ENCODE measurements at regions not wholly inside any gene's neighbourhood (a gene's known extent, or its start where the extent isn't known, plus 50 kb on each side); places are given as distances from the start of the nearest gene placed in this dataset.

DNA sequence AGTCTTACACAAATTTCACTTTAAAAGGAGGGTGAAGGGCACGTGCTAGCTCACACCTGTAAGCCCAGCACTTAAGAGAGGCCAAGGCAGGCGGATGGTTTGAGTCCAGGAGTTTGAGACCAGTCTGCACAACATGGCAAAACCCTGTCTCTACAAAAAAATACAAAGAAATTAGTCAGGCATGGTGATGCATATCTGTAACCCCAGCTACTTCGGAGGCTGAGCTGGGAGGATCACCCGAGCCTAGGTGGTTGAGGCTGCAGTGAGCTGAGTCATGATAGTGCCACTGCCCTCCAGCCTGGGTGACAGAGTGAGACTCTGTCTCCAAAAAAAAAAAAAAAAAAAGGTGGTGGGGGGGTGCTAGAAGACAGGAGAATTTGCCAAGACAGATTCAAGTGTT is 237.3 kb upstream of the KLF14 start:
- DNase-seq: no peak

DNA sequence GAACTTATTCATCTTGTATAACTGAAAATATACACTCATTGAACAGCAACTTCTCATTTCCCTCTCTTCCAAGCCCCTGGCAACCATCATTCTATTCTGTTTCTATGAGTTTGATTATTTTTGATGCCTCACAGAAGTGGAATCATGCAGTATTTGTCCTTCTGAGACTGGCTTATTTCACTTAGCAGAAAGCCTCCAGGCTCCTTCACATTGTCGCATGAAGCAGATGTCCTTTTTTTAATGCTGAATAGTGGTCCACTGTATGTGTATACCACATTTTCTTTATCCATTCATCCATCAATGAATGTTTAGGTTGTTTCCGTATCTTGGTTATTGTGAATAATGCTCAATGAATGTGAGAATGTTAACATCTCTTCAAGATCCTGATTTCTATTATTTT is 238.2 kb upstream of the KLF14 start:
- DNase-seq: no peak

DNA sequence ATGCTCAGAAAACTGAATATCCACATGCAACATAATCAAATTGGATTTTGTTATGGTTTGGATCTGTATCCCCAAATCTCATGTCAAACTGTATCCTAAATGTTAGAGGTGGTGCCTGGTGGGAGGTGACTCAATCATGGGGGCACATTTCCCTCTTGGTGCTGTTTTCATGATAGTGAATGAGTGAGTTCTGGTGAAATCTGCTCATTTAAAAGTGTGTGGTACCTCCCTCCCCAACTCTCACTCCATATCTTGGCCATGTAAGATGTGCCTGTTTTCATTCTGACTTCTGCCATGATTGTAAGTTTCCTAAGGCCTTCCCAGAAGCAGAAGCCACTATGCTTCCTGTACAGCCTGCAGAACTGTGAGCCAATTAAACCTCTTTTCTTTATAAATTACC is 239.6 kb upstream of the KLF14 start:
- no peak for DNase-seq

DNA sequence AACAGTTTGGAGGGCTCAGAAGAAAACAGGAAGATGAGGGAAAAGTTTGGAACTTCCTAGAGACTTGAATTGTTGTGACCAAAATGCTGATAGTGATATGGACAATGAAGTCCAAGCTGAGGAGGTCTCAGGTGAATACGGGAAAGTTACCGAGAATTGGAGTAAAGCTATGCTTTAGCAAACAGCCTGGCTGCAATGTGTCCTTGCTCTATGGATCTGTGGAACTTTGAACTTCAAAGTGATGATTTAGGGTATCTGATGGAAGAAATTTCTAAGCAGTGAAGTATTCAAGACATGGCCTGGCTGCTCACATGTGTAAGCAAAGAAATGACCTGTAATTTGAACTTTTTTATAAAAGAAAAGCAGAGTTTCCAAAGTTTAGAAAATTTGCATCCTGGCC is 240.2 kb upstream of the KLF14 start:
- DNase-seq: no peak

DNA sequence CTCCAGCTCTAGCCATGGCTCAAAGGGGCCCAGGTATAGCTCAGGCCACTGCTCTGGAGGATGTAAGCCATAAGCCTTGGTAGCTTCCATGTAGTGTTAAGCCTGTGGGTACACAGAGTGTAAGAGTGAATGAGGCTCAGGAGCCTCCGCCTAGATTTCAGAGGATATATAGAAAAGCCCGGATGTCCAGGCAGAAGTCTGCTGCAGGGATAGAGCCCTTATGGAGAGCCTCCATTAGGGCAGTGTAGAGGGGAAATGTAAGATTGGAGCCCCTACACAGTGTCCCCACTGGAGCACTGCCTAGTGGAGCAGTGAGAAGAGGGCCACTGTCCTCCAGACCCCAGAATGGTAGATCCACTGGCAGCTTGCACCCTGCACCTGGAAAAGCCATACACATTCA is 240.8 kb upstream of the KLF14 start:
- no peak for DNase-seq

DNA sequence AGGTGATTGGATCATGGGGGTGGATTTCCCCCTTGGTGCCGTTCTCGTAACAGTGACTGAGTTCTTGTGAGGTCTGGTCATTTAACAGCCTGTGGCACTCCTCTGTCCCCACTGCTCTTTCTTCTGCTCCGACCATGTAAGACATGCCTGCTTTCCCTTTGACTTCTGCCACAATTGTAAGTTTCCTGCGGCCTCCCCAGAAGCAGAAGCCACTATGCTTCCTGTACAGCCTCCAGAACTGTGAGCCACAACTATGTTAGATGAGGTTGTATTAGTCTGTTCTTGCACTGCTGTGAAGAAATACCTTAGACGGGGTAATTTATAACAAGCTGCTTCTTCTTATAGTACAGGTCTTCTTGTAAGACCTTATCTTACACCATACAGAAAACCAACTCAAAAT is 241.7 kb upstream of the KLF14 start:
- DNase-seq: no peak

DNA sequence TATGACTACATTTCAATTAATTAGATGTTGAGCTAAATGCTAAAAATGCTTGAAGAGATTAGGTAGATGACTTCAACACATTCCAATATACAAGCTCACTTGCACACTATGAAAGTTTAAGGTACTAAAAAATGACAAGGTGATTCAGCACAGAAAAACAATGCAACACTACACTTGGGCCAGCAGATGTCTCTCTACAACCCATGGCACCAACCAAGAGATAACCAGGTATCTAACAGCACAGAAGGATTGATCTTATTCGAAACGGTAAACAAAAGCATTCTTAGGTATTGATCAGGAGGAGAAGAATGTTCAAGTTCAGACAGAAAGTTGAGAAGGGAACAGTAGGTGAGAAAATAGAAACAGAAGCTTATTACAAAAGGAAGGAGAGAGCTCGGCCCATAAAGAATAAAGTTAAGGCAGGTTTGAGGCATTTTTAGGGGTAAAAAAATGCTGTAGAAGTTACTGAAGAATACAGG is 248.2 kb upstream of the KLF14 start:
- peak; percentile 6 for DNase-seq

DNA sequence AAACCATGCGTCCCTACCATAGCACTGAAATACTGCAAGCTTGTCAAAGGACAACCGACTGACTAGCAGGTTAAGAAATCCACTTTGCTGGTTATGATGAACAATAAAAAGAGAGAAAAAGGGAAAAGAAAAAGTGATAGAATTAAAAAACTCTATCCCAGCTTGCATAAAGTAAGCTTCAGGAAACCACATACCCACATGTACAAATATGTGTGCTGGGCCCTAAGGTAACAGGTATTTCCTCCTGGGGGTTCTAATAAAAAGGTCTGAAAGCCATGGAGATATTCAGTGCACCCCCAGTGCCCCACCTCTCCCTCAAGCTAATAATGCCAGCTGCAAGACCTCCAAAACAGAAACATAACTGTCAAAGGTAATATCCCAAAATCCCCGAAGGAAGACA is 248.6 kb upstream of the KLF14 start:
- no peak for DNase-seq

DNA sequence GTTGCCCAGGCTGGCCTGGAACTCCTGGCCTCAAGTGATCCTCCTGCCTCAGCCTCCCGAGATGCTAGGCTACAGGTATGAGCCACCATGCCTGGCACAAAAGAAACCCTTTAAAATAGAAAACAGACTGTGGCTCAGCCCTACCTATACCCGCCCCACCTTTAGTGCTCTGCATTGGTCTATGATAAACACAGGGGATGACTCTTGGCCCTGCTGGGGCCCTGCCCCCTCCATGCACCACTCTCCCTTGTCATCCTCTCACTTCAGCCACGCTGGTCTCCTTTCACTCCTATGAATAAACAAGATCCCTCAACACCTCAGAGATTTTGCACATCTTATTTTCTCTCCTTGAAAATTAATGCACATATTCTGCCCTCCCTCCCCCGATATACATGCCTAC is 251.4 kb upstream of the KLF14 start:
- no peak for DNase-seq

DNA sequence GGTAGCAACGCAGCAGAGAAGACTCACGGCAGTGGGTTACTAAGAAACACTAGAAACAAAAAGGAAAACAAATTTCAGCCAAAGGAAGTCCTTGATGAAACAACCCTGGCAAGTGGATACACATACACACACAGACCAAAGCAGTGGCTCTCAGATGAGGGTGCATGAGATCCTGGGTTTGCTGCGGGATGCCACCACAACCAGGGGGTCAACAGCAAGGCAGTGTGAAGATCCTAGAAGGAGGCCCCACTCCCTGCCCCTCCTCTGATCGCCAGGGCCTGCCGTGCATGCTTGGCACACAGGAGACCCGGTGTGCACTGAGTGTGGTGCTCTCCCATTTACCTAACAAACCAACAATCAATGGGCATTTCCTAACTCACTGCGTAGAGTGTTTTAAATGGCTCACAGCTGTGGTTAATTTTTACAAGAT is 252.3 kb upstream of the KLF14 start:
- DNase-seq: no peak

DNA sequence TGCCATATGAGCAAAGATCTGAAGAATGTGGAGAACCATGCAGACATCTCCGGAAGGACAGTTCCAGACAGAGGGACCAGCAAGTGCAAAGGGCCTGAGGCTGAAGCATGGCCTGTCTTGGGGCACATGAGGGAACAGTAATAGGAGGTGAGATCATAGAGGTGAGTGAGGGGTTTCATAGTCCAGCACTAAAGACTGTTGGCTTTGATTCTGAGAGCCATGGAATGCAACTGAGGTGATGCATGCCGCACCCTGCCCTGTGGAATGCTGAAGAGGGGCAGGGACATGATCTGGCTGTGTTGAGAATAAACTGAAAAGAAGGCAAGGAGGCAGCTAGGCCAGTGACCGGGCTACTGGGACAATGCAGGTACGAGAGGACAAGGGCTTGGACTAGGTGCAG is 253.1 kb upstream of the KLF14 start:
- no peak for DNase-seq

DNA sequence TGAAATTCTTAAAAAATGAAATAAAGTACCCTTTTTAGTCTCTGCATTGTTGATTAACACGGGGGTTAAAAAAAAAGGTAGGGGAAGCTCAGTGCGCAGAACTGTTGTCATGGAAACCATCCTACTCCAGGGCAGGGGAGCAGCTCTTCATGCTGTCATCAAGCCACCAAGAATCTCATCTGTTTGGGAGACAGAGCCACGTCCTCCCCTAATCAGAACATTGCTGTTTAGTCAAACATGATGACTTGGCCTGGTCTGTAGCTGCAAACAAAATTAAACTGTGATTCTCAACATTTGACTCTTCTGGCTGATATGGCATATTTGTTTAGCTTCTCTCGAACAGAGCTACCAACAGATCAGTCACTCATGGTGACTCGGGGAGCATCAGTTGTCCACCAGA is 254.4 kb upstream of the KLF14 start:
- no peak for DNase-seq

DNA sequence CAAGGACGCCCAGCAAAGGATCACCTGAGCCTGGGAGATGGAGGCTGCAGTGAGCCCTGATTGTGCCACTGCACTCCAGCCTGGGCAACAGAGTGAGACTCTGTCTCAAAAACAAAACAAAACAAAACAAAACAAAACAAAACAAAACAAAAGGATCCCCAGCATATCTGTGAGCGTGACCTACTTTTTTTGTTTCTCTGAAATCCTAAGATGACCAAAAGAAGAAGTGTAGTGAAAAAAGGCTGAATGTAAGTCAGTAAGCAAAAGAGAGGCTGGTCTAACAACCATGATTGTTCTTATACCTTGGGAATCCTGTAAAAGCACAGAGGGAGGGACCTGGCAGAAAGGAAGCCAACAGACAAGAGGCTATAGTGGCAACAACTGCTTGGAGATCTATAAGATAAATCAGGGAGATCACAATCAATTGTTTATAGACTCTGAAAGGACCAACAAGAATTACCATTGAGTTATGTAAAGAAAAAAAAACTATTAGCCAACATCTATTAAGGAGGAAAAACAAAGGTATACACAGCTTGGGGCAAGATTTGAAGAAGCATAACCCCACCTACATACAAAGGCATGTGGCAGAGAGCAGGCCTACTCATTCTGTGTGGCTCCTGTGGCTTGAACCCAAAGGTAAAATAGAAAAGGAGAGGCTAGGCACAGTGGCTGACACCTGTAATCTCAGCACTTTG is 255.2 kb upstream of the KLF14 start:
- DNase-seq: no peak

DNA sequence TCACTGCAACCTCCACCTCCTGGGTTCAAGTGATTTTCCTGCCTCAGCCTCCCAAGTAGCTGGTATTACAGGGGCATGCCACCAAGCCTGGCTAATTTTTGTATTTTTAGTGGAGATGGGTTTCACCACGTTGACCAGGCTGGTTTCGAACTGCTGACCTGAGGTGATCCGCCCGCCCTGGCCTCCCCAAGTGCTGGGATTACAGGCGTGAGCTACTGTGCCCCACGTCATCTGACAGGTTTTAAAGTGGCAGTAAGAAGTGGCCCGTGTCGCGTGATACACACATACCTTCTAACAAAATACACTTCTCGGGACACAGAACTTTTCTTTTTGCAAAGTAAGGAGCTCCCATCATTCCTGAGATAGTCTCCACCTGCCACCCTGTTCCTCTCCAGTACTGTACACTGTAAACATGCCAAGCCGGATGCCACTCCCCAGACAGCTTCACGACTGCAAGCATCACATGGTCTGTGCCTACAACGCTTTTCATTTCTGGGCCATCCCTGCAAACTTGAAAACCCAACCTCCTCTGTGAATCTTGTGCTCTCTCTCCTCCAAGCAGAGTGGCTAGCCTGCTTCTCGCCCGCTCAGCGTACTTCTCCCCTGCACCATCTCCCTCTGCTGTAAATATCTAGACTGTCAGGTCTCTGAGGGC is 256.3 kb upstream of the KLF14 start:
- DNase-seq: no peak

DNA sequence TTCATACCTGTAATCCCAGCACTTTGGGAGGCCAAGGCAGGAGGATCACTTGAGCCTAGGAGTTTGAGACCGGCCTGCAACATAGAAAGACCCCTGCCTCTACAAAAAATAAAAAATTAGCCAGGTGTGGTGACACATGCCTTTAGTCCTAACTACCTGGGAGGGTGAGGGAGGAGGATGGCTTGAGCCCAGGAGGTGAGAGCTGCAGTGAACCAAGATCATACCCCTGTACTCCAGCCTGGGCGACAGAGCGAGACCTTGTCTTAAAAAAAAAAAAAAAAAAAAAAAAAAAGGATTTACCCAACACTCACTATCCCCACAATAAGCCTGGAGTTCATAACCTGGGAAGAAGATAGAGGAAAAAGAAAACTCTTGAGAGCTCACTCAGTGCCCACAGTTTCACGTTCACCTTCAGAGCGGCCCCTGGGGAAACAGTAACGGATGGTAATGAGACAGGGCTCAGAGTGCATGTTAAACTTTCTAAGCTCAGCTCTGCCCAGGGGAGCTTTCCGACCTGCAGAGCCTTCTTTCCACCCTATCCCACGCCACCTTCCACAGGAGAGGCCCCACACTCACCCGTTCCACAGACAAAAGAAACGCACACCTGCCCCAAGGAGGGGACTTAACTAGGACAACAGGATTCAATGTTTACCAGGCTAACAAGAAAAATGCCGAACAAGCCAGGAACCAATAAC is 259.8 kb upstream of the KLF14 start:
- DNase-seq: no peak

DNA sequence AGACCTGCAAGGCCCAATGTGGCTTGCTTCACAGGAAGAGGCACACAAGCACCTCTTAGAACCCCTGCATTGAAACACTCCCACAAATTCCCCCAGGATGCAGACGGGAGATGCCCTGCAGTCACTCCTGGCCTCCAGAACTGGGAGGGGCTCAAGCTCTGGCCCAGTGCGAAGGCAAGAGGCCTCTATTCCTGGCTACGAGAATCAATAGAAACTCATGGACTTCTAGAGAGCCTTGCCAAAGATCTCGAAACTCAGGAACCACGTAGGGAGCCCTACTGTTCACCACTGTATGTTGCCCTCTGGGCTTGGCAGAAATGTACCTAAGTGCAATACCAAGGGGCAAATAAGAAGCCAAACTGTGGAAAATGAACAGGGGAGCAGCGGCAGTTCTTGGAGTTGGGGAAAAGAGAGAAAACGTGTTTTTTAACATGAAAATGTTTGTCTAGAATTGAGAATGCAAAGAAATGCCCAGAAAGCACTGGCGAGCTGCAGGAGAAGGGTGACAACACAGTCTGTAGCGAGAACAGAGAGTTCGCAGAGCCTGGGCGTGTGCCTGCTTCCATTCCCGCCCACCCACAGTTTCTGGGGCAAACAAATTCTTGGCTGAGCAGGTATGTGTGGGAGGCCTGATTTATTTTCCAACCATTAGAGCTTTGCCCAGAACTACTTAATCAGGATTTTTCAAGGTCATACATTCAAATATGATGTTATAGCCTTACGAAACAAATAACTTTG is 260.5 kb upstream of the KLF14 start:
- DNase-seq: no peak

DNA sequence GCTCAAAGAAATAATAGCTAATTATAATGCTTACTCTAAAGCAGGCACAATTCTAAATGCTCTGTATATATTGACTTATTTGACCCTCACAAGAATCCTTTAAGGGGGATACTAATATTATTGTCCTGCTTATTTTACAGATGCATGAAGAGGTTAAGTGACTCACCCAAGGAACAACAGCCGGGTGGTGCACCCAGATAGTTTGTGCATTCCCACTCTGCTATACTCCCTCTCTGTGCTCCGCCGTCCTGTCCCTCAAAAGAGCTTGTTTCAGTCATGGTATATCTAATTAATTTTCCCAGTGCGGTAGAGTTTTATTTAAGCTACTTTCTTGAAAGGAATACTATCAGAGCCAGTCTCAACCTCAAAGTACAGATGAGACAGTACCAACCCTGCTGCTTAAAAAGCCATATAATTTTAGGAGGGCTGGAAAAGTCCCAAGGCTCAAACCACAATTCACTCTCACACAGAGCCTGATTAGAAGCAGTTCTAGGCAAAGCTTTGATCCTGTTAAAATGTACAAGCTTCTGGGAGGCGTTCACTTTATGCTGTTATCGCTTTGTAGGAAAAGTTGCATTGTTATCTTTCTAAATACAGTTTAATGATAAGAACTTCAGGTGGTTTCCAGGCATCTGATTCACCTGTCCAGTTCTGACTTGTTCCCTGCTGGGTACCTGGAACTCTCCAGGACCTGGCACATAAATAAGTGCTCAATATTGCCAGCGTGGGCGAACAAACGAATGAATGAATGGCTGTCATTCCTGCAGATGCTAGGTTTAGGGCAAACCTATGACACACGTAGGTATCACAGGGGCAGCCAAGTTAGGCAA is 261.5 kb upstream of the KLF14 start:
- no peak for DNase-seq

DNA sequence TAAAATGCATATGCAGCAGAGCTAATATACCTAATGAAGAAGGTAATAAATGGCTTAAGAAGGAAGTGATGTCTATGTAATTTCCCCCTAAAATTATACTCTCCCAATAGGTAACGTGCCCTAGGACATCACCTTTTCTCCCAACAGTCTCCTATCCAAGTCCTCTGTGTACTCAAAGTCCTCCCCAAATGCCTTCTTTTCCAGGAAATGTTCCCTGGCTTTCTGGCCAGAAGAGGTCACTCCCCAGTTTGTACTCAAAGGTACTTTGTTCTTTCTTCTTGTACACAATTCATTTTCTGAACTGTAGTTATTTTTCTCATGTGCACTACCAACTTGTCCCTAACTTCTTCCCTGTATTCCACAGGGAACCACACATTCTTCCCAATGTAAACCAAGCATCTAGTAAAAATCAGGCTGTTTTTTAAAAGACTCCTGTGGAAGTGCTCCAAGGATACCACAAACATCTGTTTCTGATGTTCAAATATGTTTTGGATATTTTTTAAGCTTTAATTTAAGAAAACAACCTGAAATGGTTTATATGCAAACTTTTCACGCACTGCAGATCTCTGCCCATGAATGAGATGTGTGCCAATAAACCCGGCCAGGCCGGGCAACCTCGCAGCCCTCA is 262.3 kb upstream of the KLF14 start:
- no peak for DNase-seq

DNA sequence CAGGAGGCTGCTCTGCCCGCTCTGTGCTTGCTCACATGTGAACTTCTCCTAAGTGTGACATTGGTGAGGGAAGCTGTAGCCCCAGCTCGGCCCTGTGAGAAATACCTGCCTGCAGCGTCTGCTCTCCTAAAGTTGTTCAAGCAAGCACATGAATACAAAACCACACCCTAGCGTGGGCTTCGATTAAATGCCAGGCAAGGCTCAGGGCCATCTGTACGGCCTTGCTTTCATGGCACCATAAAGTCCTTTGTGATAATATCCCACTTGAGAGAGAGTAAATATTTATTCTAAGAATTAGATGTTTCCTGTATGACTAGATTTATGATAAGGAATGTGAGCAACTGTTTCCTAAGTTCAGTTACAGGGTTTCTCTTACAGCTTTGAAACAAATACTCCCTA is 262.8 kb upstream of the KLF14 start:
- DNase-seq: peak; percentile 55

DNA sequence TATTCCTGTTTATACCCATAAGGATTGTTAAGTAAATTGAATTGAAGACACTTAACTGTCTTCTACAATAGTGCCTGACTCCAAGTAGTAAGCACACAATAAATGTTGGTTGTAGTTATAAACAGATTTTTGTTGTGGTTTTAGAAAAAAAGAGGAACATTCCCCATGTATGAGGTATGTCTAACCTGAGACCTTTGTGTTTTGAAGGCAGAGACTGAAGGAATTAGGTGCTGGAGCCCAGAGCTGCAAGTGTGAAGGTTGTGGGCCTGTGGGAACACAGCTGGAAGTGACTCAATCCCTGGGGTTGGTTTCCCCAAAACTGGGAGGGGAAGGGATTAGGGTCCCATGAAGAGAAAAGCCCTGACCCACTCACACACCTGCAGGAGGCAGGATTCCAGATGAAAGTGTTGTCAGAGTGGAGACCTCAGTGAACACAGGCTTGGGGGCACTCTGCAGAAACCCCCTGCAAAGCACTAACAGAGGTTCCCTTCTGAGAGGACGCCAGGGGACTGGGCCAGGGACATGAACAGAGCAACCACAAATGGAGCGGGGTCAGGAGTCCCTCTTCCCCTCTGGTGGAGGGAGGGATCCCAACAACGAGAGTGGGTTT is 265.1 kb upstream of the KLF14 start:
- DNase-seq: no peak

DNA sequence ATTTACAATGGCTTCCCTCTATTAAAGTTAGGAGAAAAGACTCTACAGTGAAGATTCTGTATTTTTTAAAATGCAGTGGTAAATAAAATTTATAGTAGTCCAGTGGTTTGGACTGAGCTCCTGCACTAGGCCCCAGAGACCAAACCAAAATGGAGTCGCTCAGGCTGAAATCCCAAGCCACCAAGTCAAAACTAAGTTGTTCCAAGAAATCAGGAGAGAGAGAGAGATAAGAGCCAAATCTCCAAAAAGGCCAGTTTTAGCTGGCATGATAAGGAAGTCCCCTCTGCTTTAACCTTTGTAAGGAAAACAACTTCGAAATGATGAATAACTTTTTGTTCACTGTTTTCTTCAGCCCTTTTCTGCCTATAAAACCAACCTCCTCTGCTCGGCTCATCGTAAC is 265.9 kb upstream of the KLF14 start:
- no peak for DNase-seq

DNA sequence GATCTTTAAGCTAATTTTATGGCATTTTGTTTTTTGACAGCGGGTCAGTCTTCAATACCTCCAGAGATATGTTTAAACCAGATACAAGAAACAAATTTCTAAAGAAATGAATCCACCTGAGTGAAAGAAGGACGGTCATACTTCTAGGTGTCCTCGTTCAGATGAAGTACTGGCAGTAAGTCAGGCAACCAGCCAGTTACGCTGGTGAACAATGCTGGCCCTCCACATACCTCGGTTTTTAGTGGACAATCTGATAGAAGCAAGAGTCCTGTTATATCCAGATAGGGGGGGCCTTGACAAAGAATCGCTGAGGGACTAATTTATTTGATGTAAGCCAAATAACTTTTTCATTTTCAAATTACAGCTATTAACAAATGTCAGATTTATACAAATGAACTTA is 266.4 kb upstream of the KLF14 start:
- no peak for DNase-seq
